Panc1 (cell line): ENCODE measurements at regions not wholly inside any gene's neighbourhood (a gene's known extent, or its start where the extent isn't known, plus 50 kb on each side); places are given as distances from the start of the nearest gene placed in this dataset.

ENCODE experiments used
- ATAC-seq: fragments of 200-7000 bp; cut with Tn5 transposase; 2 replicates; pipeline ENCODE4 v1.9.1; 2020; ENCODE audit warnings: mild to moderate bottlenecking, moderate library complexity
- BruUV-seq: library from RNA; stranded (reverse); fragments of 400-500 nt; replicated peaks from 2 replicates; lab custom pipeline; 2021; lab: Mats Ljungman, UMichigan
- CTCF ChIA-PET: fragments of 300-600 bp; sonication (Branson Sonifier 250); formaldehyde crosslinking; loops from one replicate; lab custom pipeline; 2022; ENCODE audit warnings: antibody characterized with exemption; lab: Charles Lee
- POLR2A ChIA-PET: fragments of 300-600 bp; sonication (Branson Sonifier 250); formaldehyde crosslinking; loops from one replicate; lab custom pipeline; 2022; ENCODE audit warnings: antibody characterized with exemption; lab: Charles Lee
- DNase-seq: peaks from one replicate; pipeline ENCODE4 v3.0.0-alpha.2; 2010; ENCODE audit warnings: low read depth, low spot score
- H3K27ac ChIP-seq: 2 replicates; pipeline ENCODE4 v1.5.1; 2011; ENCODE audit warnings: mild to moderate bottlenecking, low read length, inconsistent platforms
- H3K27me3 ChIP-seq: fragments of 200-500 bp; sonication (Bioruptor generic); 2 replicates; pipeline ENCODE4 v1.6.0; 2014; ENCODE audit warnings: low read length, inconsistent platforms; ENCODE audit not compliant: control insufficient read depth, insufficient read depth
- H3K36me3 ChIP-seq: fragments of 200-500 bp; sonication (Bioruptor generic); 2 replicates; pipeline ENCODE4 v1.5.1; 2014; ENCODE audit warnings: inconsistent platforms, mild to moderate bottlenecking, low read length, moderate library complexity; ENCODE audit not compliant: control insufficient read depth, insufficient read depth
- H3K4me1 ChIP-seq: 2 replicates; pipeline ENCODE4 v1.5.1; 2011; ENCODE audit warnings: inconsistent platforms, mild to moderate bottlenecking, low read length, moderate library complexity; ENCODE audit not compliant: control insufficient read depth, insufficient read depth
- H3K4me3 ChIP-seq, 2 experiments: 2 replicates each; pipeline ENCODE4 v1.5.1; 2011 to 2012; ENCODE audit warnings: low read depth in 2 of 2, low read length in 2 of 2, mild to moderate bottlenecking in 2 of 2, inconsistent platforms in 1 of 2, moderate library complexity in 1 of 2
- H3K9me3 ChIP-seq: fragments of 200-500 bp; sonication (Bioruptor generic); 2 replicates; pipeline ENCODE4 v1.5.1; 2014; ENCODE audit warnings: low read depth, mild to moderate bottlenecking, inconsistent platforms, low read length, moderate library complexity; ENCODE audit not compliant: control insufficient read depth, insufficient read depth
- POLR2AphosphoS5 ChIP-seq: IDR thresholded peaks from 2 replicates; pipeline ENCODE4 v1.6.1; 2012; ENCODE audit warnings: mild to moderate bottlenecking, low read depth, low read length, moderate library complexity
- SIN3A ChIP-seq: IDR thresholded peaks from 2 replicates; pipeline ENCODE4 v1.6.1; 2012; ENCODE audit warnings: low read depth, mild to moderate bottlenecking, low read length, moderate library complexity, borderline replicate concordance; ENCODE audit not compliant: insufficient read depth
- TCF7L2 ChIP-seq: IDR thresholded peaks from 2 replicates; pipeline ENCODE4 v1.6.1; 2011; ENCODE audit warnings: mild to moderate bottlenecking, low read depth, low read length, inconsistent platforms
- in situ Hi-C: cut with HindIII; loops from 2 replicates; pipeline ENCODE4 v1.10.0; 2016; ENCODE audit warnings: low sequenced_read_pairs, low pct_unique_long_range_greater_than_20kb
- intact Hi-C: fragments of 100-400 bp; cut with micrococcal nuclease; formaldehyde crosslinking; loops from one replicate; pipeline ENCODE4 v1.10.0; 2022; ENCODE audit not compliant: unreplicated experiment
- TF ChIP-seq, protein P1 (sequence below), 2 experiments: IDR thresholded peaks; 2 replicates each; pipeline ENCODE4 v1.6.1; 2011 to 2012; ENCODE audit warnings: low read depth in 2 of 2, control low read depth in 1 of 2, low read length in 1 of 2, mild to moderate bottlenecking in 1 of 2, moderate library complexity in 1 of 2; ENCODE audit not compliant: insufficient read depth in 1 of 2
- TF ChIP-seq, protein P2 (sequence below): fragments of 450-650 bp; IDR thresholded peaks from 2 replicates; pipeline ENCODE4 v1.5.1; 2017; ENCODE audit warnings: mild to moderate bottlenecking

DNA sequence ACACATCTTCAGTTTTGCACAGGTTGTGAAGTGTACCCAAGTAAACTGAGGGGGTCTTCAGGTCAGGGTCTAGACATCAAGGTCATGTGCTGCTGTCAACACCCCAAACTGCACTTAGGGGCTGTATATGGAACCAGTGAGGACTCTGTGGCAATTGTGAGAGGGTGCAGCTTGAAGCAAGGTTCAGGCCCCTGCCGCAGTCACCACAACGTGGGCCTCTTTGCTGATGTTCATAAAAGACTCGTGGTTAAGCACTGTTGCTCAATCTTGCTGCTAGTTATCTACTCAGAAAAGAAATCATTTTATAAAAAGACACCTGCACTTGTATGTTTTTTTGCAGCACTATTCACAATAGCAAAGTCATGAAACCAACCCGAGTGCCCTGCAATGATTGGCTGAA lies 907.4 kb downstream of the UQCRFS1 start:
- Histone ChIP-seq H3K4me3 (no peak overlapping the region), H3K27ac (no peak overlapping the region), H3K9me3 (no peaks in the 10 kb centered on the region), H3K27me3 (no peaks in the 10 kb centered on the region), H3K36me3 (no peaks in the 10 kb centered on the region), H3K4me1 (no peaks in the 10 kb centered on the region)
- BruUV-seq, result no TSS peak
- TF ChIP-seq, protein P1, sequence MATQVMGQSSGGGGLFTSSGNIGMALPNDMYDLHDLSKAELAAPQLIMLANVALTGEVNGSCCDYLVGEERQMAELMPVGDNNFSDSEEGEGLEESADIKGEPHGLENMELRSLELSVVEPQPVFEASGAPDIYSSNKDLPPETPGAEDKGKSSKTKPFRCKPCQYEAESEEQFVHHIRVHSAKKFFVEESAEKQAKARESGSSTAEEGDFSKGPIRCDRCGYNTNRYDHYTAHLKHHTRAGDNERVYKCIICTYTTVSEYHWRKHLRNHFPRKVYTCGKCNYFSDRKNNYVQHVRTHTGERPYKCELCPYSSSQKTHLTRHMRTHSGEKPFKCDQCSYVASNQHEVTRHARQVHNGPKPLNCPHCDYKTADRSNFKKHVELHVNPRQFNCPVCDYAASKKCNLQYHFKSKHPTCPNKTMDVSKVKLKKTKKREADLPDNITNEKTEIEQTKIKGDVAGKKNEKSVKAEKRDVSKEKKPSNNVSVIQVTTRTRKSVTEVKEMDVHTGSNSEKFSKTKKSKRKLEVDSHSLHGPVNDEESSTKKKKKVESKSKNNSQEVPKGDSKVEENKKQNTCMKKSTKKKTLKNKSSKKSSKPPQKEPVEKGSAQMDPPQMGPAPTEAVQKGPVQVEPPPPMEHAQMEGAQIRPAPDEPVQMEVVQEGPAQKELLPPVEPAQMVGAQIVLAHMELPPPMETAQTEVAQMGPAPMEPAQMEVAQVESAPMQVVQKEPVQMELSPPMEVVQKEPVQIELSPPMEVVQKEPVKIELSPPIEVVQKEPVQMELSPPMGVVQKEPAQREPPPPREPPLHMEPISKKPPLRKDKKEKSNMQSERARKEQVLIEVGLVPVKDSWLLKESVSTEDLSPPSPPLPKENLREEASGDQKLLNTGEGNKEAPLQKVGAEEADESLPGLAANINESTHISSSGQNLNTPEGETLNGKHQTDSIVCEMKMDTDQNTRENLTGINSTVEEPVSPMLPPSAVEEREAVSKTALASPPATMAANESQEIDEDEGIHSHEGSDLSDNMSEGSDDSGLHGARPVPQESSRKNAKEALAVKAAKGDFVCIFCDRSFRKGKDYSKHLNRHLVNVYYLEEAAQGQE (IDR thresholded peaks at IDR 0.05; ENCODE audit: insufficient read depth in 1 of 2, low read depth in 2 of 2, low read length in 1 of 2), result no peak
- no peak for TF ChIP-seq POLR2AphosphoS5
- TF ChIP-seq, protein P2, sequence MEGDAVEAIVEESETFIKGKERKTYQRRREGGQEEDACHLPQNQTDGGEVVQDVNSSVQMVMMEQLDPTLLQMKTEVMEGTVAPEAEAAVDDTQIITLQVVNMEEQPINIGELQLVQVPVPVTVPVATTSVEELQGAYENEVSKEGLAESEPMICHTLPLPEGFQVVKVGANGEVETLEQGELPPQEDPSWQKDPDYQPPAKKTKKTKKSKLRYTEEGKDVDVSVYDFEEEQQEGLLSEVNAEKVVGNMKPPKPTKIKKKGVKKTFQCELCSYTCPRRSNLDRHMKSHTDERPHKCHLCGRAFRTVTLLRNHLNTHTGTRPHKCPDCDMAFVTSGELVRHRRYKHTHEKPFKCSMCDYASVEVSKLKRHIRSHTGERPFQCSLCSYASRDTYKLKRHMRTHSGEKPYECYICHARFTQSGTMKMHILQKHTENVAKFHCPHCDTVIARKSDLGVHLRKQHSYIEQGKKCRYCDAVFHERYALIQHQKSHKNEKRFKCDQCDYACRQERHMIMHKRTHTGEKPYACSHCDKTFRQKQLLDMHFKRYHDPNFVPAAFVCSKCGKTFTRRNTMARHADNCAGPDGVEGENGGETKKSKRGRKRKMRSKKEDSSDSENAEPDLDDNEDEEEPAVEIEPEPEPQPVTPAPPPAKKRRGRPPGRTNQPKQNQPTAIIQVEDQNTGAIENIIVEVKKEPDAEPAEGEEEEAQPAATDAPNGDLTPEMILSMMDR, result no peak
- TF ChIP-seq TCF7L2, result no peak
- no peak for TF ChIP-seq SIN3A
- ATAC-seq, result no peak
- in situ Hi-C loops, result no loop called here
- ChIA-PET CTCF (no interaction called here), POLR2A (no interaction called here)
- DNase-seq, result no peak
- intact Hi-C loops, result no loop called here

DNA sequence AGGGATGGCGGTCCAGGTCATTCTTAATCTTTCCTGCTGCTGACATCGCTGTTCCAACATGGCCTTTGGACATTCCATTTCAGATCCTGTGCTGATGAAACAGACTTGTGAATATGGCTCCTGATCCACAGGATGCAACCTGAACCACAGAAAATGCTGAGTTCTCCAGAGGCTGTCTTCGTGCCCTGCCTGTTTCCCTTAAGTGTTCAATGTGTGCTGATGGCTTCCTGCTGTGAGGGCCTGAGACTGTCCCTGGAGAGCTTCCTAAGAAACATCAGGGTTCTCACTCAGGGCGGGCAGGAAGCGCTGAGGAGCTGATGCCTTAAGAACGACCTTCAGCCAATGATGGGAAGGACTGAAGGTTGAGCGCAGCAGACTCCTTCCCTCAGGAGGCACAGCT lies 909.4 kb downstream of the UQCRFS1 start:
- Histone ChIP-seq H3K36me3 (no peaks in the 10 kb centered on the region), H3K4me1 (no peaks in the 10 kb centered on the region), H3K9me3 (no peaks in the 10 kb centered on the region), H3K4me3 (no peak overlapping the region), H3K27me3 (no peaks in the 10 kb centered on the region), H3K27ac (no peak overlapping the region)
- in situ Hi-C loops (no loop called here), intact Hi-C loops (no loop called here)
- no peak for ATAC-seq
- BruUV-seq, result no TSS peak
- ChIA-PET CTCF (no interaction called here), POLR2A (no interaction called here)
- TF ChIP-seq SIN3A (no peak), POLR2AphosphoS5 (no peak)
- TF ChIP-seq, protein P2, result no peak
- no peak for DNase-seq

DNA sequence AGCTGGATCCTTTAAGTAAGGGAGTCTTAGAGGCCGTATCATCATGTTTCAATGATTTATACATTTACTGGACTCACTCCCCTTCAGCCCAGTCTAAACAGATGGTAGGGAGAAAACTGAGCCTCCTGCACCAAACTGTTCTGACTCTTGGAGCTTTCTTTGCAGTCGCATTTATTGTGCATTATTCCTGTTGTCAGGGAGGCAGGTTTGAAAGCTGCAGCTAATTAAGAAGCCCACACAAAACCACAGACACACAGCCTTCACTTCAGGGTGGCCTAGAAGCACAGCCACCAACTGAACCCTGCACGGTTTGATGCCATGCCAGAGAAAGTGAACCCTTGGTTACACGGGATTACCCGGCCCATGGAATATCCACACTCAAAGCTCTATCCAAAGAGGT lies 911.0 kb downstream of the UQCRFS1 start:
- ChIA-PET POLR2A (no interaction called here), CTCF (no interaction called here)
- Histone ChIP-seq H3K4me3 (no peak overlapping the region), H3K9me3 (no peaks in the 10 kb centered on the region), H3K36me3 (no peaks in the 10 kb centered on the region), H3K27me3 (no peaks in the 10 kb centered on the region), H3K4me1 (no peaks in the 10 kb centered on the region), H3K27ac (no peak overlapping the region)
- no peak for DNase-seq
- BruUV-seq, result no TSS peak
- in situ Hi-C loops (no loop called here), intact Hi-C loops (no loop called here)
- no peak for ATAC-seq
- no peak for TF ChIP-seq SIN3A
